Fibroblast of upper back skin (primary cell): ENCODE measurements at regions not wholly inside any gene's neighbourhood (a gene's known extent, or its start where the extent isn't known, plus 50 kb on each side); places are given as distances from the start of the nearest gene placed in this dataset.

Source experiments
- DNase-seq: peaks from one replicate; pipeline ENCODE4 v3.0.0-alpha.2; 2013

GRCh38 chr11:70631624-70632047, 233.3 kb downstream of the CTTN start:
- DNase-seq, result no peak

- DNase-seq, result no peak
These were observed 235.3 kb downstream of the CTTN start for GRCh38 chr11:70633610-70634009.

GRCh38 chr11:70636659-70637058, 238.3 kb downstream of the CTTN start:
- DNase-seq, result no peak

GRCh38 chr11:70637186-70637800, 239.0 kb downstream of the CTTN start:
- no peak for DNase-seq

GRCh38 chr11:70637949-70638583, 239.7 kb downstream of the CTTN start:
- no peak for DNase-seq

GRCh38 chr11:70640408-70640807, 242.1 kb downstream of the CTTN start:
- DNase-seq, result no peak

GRCh38 chr11:70641369-70641768, 243.0 kb downstream of the CTTN start:
- no peak for DNase-seq

- DNase-seq, result no peak
These were observed 243.9 kb downstream of the CTTN start for GRCh38 chr11:70642266-70642665.

GRCh38 chr11:70643642-70644041, 245.3 kb downstream of the CTTN start:
- DNase-seq, result no peak

- DNase-seq, result no peak
These were observed 246.2 kb downstream of the CTTN start for GRCh38 chr11:70644343-70645060.

- no peak for DNase-seq
These were observed 247.2 kb downstream of the CTTN start for GRCh38 chr11:70645537-70645936.

GRCh38 chr11:70646272-70647049, 248.1 kb downstream of the CTTN start:
- no peak for DNase-seq

- DNase-seq, result no peak
These were observed 249.1 kb downstream of the CTTN start for GRCh38 chr11:70647188-70648166.

- DNase-seq, result peak; percentile 62
These were observed 252.0 kb downstream of the CTTN start for GRCh38 chr11:70650075-70650909.

GRCh38 chr11:70651031-70651430, 252.7 kb downstream of the CTTN start:
- no peak for DNase-seq

GRCh38 chr11:70654016-70654415, 255.7 kb downstream of the CTTN start:
- no peak for DNase-seq

GRCh38 chr11:70655816-70656215, 257.5 kb downstream of the CTTN start:
- no peak for DNase-seq

GRCh38 chr11:70656252-70656651, 257.9 kb downstream of the CTTN start:
- no peak for DNase-seq

GRCh38 chr11:70660059-70660888, 261.9 kb downstream of the CTTN start:
- no peak for DNase-seq

GRCh38 chr11:70660889-70661197, 262.5 kb downstream of the CTTN start:
- DNase-seq, result no peak
